NAMALWA (cell line): ENCODE measurements at regions not wholly inside any gene's neighbourhood (a gene's known extent, or its start where the extent isn't known, plus 50 kb on each side); places are given as distances from the start of the nearest gene placed in this dataset.

Experiments
- DNase-seq: peaks from one replicate; pipeline ENCODE4 v3.0.0-alpha.2; 2015; ENCODE audit warnings: low spot score

DNA sequence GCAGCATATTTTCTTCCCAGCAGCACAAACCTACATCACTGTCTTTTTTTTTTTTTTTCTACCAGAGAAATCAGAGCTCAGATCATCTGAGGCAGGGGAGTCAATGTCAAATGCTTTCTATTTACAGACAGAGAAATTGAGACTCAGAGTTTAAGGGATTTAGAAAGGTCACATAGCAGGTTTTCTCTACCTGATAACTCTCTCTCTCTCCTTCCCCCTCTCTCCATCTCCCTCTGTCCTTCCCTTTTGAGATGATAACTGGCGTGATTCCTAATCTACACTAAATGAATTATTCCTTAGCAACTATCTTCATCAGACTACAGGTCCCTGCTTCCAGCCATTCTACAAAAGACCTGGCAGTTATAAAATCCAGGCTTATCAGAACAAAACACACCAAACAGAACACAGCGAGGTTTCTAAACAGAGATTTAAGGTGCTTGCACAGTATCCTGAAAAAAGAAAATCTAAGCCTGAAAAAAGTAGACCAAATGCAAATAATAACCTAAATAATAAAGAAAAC, 161.6 kb upstream of the PKDCC start:
- no peak for DNase-seq

DNA sequence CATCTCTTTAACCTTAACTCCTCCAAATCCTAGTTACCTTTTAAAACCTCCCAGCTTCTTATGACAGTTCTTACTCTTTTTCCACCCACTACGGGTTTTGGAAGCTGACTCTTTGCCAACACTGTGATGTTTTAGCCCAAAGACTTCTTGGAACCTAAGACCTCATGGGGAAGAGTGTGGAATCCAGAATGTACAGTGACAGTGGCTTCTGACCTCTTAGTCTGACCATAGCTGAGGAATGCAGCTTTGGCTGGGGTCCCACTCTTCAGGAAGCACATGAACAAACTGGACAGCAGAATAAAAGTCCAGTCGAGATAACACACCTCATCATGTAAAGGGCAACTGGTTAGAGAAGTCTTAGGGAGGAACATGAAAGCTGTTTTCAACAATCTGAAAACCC, 161.1 kb upstream of the PKDCC start:
- DNase-seq, result no peak

DNA sequence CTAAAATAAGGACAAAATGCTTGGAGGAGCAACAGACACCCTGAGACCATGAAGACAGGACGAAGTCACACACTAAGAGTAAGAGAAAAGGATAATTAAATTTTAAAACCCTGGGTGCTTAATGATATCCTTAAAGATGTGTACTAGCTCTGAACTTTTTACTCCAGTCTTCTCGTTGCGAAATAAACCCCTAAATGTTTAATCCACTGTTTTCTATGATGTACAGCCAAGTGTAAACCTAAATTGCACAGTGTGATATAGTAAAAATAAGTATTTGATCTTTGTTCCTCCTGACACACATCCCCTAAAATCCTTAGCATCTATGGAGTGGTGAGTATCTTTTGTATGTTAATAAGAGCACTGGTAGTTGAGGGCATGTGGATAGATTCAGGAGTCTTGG, 157.5 kb upstream of the PKDCC start:
- DNase-seq, result no peak

DNA sequence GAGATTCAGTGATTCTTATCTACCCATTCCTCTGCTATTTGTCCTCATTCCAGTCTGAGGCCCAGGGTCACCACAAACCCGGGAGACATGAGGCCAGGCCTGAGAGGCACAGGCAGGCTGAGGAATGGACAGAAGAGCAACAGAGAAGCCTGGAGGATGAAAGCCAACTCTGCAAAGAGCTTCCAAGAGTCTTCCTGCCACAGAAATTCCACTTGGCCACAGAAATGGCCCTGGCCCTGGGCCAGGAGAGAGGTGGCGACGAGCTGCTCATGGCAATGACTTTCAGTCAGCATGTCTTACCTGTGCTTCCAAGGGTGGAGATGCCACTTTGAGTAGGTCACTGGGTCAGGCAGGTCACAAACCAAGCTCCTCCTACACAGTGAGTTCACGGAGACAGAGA, 155.3 kb upstream of the PKDCC start:
- DNase-seq, result no peak

DNA sequence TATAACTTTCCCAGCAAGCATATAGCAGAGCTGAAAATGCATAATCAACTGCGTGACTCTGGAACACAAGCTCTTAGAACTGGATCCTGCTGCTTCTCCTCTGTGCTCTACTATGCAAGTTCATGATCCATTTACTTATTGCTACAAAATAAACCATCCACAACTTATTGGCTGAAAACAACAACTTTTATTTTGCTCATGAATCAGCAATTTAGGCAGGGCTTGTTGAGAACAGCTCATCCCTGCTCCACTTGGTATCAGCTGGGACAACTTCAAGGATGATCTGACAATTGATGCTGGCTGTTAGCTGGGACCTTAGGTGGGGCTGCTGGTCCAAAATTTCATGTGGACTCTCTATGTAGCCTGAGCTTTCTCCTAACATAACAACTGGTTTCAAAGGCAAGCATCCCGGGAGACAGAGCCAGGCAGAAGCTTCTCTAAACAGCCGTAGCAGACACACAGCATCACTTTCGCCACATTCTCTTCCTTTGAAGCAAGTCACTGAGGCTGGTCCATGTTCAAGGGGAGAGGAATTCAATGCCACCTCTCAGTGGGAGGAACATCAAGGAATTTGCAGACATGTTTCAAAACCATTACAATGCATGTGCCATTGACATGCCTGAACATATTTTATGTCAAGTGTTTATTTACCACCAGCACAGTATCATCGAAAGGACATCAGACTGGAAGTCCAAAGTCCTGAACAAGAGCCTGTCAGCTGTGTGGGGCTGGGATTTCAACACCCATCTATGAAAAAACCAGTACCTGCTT, 153.1 kb upstream of the PKDCC start:
- DNase-seq, result no peak

DNA sequence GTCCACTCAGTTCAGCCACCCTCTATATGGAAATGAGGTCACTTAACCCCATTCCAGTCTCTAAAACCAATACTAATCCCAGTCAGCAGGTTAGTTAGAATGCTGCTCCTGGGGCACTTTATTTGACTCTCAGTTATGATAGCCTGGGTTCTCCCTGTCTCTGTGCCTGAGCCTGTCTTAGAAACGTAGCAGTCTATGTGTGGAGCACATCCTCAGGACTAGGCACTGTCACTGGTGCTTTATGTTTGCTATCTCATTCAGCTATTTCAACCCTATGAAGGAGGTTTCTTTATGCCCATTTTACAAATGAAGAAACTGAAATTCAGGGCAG, 152.5 kb upstream of the PKDCC start:
- DNase-seq, result no peak

DNA sequence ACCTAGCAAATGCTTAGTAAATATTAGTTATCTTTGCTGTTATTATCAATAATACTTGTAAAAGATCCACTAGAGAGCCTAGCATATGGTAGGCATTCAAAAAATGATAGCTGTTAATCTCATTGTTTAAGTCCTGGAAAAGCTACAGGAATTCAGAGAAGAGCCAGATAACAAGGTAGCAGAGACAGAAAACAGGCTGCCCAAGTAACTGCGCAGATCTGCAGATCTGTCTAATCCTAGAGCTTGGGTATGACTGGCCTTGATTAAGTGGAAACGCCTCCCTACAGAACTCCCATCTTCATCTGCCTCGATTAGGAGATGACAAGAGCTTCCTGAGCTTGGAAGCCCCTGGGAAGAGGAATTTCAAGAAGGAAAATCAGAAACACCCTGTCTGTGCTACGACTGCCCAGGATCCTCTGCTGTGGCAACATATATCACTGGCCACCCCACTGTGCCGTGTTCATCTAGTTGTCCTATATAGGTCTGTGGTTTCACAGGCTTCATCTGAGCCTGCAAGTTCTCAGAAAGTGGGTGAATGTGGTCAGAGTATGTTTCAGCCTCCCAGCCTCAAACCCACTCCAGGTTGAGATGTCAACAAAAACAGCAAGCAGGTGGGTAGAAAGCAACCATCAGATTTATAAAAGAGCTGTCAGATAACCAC, 151.5 kb upstream of the PKDCC start:
- no peak for DNase-seq

DNA sequence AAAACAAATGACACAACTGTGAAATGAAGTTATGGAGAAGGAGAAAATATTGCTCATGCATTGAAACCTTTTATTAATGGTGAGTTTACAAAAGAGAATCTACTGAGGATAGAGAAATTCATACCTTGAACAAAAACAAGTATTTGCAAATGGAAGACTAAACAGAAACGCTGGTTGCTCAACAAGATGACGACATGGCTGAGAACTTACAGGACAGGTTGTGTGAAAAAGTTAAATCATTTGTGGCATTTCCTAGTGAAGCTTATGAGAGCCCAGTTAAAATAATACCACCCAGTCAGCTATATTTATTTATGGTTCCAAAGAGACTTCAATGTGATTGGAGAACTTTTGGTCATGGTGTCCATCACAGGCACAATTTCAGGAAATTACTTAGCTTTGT, 148.6 kb upstream of the PKDCC start:
- no peak for DNase-seq

DNA sequence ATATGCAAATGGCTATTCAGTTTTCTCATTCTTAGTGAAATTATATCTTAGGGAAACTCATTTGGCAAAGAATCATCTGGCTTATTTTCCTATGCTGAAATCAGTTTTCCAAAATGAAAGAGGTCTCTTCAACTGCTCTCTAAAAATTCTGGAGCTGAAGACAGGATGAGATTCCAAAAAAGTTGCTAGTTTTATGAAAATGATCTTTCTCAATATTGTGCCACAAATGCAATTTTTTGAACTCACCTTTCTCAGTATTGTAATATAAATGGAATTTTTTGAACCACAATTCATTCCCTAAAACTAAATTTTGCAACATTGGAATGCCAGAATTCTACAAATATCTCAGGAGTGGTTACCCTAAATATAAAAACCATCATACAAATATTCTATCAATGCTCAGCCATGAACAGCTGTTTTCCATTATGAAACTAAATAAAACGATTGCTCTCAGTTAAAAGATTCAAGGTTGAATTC, 147.7 kb upstream of the PKDCC start:
- DNase-seq, result no peak

DNA sequence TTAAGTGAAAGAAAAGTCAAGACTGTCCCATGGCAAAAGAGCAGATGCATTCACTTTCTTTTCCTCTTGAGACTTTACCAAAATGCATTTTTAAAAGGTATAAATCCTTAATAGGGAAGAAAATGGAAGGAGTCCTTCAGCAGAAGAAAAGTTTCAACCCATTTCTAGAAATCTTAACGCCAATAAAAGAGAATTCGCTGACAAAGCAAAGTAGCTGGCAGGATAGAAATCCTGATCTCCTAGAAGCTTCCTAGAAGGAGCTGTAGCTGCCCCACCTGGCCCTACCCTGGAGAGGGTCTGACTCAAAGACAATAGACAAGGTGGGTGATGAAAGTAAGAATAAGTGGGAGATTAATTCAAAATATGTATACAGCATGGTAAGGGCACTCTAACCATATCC, 144.9 kb upstream of the PKDCC start:
- DNase-seq, result no peak

DNA sequence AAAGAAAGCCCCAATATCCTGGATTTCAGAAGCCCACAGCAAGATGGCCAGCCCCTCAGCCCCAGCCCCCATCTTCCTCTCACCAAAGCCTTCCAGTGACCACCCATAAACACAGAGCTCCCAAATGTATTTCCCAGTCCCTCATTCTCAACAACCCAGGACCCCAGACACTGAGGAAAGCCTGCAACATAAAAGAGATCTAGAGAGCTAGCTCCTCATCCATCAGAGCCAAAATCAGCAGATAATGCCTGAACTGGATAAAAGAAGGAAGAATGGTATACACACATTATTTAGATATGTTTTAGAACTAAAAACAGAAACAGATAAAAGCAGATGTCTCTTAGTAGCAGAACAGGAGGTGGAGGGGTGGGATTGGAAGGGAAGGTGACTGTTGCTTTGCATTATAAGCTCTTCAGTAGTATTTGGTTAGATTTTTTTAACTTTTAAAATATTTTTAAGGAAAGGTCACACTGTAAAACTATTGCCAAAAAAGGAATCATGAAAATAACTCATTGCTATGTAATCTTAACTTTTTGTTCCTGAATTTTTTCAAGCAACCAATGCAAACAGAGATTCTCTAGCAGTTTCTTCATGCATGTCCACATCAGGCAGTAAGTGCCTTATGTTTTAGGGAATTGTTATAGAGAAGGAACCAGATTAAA, 144.2 kb upstream of the PKDCC start:
- DNase-seq, result no peak

DNA sequence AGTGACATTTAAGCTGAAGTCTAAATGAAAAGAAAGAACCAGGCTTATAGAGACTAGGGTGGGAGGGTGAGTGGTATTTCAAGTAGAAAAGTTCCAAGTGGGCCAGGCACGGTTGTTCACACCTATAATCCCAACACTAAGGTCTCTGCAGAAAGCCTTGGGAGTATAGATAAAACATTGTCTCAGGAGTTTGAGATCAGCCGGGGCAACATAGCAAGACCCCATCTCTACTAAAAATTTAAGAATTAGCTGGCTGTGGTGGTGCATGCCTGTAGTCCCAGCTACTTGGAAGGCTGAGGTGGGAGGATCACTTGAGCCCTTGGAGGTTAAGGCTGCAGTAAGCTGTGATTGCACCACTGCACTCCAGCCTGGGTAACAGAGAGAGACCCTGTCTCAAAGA, 143.4 kb upstream of the PKDCC start:
- DNase-seq, result no peak

DNA sequence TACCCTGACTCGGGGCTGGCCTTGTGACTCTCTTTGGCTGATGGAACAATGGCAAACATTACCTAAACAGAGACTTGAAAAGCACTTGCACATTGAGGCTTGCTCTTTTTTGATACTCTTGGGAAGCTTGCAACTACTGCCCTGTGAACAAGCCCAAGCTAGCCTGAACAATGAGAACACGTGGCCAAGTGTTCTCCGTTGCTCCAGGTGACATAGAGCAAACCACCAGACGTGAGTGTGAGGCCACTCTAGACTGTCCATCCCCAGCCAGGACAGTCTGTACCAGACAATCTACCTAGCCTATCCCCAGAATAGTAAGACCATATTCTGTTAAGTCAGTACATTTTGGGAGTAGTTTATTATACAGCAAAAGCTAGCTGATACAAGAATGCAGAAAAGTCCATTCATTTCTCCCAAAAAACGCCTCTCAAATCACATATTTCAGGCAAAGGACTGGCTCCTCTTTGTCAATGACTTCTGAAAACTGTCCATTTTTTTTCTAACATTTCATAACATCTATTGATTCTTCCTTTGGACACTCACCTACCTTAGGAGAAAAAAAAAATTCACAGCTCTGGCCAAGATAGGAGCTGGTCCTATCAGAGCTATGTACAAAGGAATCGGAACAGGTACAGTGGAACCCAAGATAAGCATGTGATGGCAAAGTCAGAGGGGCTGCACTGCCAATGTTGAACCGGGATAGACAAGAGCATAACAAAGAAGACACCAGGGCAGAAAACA, 142.1 kb upstream of the PKDCC start:
- DNase-seq, result no peak

DNA sequence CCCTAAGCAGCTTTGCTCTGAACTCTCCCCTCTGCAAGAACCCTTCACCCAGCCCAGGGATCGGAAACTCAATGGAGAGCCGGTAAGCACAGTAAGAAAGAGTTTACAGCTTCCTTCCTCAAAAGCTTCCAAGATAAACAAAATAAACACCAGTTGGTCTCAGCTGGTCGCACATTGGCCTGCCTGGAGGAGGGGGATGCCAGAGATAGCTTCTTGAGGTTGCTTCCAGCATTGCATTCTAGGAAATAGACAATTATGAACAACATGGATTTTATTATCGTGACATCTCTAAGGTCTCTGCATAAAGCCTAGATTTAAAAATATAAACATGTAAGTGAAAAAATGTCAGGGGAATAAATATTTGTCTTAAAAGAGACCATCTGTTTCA, 141.5 kb upstream of the PKDCC start:
- DNase-seq, result no peak

DNA sequence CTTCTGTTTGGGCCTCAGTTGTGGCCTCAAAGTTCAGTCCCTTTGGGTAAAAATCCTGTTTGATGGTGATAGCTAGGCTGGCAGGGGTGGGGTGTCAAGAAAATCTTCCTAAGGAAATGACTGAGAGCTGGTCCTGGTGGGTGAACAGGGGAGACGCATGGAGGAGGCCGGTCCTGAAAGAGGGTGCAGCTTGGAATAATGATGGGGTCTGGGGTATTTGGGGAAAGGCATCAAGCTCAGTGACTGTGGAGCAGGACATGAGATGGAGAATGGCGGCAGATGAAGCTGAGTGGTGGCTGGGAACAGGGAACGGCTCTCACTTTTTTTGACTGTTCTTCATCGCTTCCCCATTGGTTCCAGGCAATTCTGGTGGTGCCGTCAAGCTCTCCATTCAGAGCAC, 140.7 kb upstream of the PKDCC start:
- no peak for DNase-seq

DNA sequence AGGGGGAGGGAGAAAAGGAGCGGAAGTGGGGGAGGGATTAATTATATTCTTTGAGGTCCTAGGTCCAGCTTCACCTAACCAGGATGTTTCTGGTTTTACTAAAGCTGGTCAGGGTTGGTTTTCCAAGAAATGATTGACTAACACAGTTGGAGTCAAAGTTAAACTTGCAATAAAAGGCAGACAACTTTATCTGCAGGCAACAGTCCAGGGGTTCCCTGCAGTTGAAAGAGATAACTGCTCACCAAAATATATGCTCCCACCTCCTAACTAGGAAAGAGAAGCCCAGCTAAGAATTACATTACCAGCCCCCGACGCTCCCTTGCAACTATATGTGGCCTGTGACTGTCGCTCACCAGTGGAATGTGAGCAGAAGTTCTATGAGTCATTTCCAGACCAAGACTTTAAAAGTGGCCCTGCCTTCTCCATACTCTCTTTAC, 140.0 kb upstream of the PKDCC start:
- DNase-seq, result no peak

DNA sequence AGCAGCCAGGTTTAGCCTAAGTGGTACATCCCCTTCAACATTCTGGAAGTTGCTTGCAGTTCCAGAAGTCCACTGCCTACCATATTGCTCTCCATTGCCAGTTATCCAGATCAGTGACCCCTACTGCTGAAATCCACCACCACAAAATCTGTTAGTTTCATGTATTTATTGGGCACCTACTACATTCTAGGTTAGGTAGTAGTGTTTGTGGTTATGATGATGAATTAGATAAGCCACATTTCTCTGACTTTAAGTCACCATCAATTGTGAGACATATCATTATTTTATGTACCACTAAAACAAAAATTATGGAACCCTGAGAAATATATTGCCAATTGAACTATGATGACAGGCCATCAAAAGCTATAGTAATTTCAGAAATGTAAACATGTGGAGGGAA, 139.5 kb upstream of the PKDCC start:
- no peak for DNase-seq

DNA sequence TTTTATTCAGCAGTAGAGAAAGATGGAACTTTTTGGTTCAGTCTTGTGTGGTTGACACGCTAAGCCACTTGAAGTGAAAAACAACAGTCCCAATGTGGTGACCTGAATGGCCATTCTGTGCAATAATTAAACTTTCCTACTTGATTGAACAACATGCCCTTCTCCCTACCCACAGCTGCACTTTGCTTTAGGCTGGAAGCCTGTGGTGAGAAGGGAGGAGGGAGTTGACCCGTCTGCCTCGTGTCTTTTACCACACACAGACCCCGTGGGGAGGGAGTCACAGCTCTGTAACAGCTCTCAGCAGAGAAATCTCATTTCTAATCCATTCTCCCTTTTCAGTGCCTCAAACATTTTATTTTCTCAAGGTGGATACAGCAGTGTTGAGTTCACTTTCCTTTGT, 138.2 kb upstream of the PKDCC start:
- DNase-seq, result no peak

DNA sequence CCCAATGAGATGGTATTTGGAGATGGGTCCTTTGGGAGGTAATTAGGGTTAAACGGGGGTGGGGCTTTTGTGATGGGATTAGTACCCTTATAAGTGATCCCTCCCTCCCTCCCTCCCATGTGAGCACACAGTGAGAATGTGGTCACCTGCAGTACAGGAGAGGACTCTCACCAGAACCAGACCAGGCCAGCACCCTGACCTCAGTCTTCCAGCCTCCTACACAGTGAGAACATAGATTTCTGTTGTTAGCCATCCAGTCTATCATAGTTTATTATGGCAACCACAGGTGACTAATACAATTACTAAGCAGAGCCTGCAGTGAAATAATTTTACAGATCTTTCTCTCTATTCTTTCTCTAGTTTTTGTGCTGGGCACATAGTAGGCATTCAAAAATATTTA, 137.7 kb upstream of the PKDCC start:
- DNase-seq, result no peak

DNA sequence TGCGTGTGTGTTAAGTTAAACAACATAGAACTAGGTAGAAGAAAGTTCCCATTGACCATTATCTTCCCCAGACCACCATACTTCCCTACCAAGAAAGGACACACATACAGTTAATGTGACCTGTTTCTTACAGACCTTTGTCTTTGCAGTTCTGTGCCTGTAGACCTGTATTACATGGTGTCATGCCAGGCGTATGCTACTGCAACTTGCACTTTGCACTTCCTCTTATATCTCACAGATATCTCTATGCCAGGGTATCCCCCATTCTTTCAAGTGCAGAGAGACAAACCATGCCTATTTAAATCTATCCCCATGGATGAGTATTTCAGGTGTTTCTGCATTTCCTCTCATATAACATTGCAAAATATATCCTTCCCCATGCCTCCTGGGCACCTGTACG, 136.8 kb upstream of the PKDCC start:
- DNase-seq, result no peak

DNA sequence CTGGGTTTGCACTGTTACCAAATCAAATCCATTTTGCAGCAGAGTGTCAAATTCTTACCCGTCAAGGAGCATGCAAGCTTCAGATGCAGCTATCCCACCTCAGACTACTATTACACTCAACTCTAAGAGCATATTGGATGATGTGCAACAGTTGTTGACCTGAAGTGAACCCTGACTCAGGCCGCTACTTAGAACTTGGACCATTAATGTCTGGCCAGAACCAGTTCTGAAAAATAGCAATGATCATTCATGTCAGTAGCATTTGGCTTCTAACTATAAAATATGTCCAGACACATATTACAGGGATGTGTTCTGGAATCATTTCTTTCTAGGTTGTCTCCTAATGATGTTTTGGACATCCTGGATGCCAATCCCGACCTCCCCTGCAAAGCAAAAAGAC, 135.5 kb upstream of the PKDCC start:
- no peak for DNase-seq

DNA sequence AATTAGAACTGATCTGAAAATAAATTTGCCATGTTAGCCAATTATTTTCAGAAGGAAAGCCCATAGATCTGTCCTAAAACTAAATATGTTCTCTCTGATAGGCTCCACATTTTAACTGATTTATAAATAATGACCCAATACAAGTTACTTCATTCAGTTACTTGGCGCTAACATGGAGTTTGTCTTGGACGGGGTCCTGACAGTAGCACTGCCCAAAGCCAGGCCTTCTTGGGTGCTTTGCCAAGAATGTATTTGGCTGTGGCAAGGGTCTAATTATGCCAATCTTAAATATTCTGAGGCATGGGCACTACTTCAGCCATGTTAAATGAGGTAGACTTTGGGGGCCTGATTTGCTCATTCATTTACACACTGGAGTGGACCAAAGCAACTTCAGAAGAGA, 135.0 kb upstream of the PKDCC start:
- DNase-seq, result no peak

DNA sequence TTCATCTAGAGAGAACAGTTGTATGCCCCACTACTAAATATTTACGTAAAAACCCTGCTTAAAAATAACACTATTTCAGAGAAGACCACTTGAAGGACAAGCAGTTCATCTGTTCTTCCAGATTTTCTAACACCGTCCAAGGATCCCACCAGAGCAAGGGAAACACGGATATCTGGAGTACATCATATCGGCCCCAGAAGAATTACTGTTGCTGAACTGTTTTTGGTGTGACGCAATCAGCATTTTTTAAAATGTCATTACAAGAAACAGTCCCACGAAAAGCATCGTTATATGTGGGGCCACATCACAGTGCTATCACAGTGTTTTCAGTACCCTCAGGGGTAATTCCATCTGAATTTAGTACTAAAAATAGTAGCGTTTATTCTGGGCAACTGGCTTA, 134.5 kb upstream of the PKDCC start:
- no peak for DNase-seq
